HFFc6 (cell line): ENCODE measurements at regions not wholly inside any gene's neighbourhood (a gene's known extent, or its start where the extent isn't known, plus 50 kb on each side); places are given as distances from the start of the nearest gene placed in this dataset.

ENCODE experiments used
- DNase-seq: peaks from one replicate; pipeline ENCODE4 v3.0.0-alpha.2; 2018
- H3K27ac Mint-ChIP-seq: 2 replicates; pipeline ENCODE4 v1.8.0; 2020; ENCODE audit warnings: mild to moderate bottlenecking, mixed read lengths
- H3K27me3 Mint-ChIP-seq: 2 replicates; pipeline ENCODE4 v1.8.0; 2021; ENCODE audit warnings: mild to moderate bottlenecking, moderate library complexity, mixed read lengths; ENCODE audit not compliant: insufficient read depth
- H3K36me3 Mint-ChIP-seq: 2 replicates; pipeline ENCODE4 v1.8.0; 2021; ENCODE audit warnings: low read depth, mixed read lengths
- H3K4me1 Mint-ChIP-seq: 2 replicates; pipeline ENCODE4 v1.8.0; 2020; ENCODE audit warnings: low read depth, mixed read lengths
- H3K4me3 Mint-ChIP-seq: 2 replicates; pipeline ENCODE4 v1.8.0; 2020; ENCODE audit warnings: mild to moderate bottlenecking, moderate library complexity, mixed read lengths
- H3K9me3 Mint-ChIP-seq: 2 replicates; pipeline ENCODE4 v1.8.0; 2020; ENCODE audit warnings: mild to moderate bottlenecking, mixed read lengths
- TF ChIP-seq, protein P1 (sequence below): fragments of 200-600 bp; sonication (generic); IDR thresholded peaks from 2 replicates; pipeline ENCODE4 v1.5.0; 2021; ENCODE audit warnings: antibody characterized with exemption, mild to moderate bottlenecking

DNA sequence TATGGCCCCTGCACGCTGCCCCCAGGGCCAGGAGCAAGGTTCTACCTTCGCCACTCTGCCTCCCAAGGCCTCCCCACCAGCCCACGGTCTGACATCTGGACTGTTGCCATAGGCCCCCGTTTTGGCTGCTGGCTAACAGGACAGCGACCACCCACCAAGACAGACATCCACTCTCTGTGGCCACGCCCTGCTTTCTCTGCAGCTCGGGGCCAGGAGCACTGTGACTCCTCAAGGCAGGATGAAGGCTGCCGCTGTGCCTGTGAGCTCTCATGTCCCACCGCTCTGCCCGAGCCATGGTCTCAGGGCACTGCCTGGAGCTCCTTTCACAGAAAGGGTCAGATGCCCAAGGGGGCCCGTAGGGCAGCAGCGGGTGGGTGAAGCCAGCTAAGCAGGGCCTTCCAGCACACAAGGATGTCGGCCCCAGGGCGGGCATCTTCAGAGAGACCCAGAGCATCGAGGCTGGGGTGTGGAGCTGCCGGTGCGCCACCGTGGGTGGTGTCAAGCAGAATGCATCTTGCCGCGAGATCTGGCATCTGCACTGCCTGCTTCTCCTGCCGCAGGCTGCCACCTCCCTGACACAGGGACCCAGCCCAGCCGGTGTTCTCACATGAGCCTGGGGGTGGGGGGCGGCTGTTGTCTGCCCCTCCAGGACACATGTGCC lies 92.2 kb upstream of the ADAMTS2 start:
- Mint-ChIP-seq H3K27ac (no peak overlapping the region), H3K4me1 (no peaks in the 10 kb centered on the region; the same call in 1 of the 2 replicates), H3K4me3 (no peak overlapping the region), H3K9me3 (peaks cover 11% of the 10 kb centered on the region; the same call in 1 of the 2 replicates), H3K36me3 (no peaks in the 10 kb centered on the region), H3K27me3 (peaks cover 16% of the 10 kb centered on the region)
- TF ChIP-seq, protein P1, sequence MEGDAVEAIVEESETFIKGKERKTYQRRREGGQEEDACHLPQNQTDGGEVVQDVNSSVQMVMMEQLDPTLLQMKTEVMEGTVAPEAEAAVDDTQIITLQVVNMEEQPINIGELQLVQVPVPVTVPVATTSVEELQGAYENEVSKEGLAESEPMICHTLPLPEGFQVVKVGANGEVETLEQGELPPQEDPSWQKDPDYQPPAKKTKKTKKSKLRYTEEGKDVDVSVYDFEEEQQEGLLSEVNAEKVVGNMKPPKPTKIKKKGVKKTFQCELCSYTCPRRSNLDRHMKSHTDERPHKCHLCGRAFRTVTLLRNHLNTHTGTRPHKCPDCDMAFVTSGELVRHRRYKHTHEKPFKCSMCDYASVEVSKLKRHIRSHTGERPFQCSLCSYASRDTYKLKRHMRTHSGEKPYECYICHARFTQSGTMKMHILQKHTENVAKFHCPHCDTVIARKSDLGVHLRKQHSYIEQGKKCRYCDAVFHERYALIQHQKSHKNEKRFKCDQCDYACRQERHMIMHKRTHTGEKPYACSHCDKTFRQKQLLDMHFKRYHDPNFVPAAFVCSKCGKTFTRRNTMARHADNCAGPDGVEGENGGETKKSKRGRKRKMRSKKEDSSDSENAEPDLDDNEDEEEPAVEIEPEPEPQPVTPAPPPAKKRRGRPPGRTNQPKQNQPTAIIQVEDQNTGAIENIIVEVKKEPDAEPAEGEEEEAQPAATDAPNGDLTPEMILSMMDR, result no peak
- no peak for DNase-seq

DNA sequence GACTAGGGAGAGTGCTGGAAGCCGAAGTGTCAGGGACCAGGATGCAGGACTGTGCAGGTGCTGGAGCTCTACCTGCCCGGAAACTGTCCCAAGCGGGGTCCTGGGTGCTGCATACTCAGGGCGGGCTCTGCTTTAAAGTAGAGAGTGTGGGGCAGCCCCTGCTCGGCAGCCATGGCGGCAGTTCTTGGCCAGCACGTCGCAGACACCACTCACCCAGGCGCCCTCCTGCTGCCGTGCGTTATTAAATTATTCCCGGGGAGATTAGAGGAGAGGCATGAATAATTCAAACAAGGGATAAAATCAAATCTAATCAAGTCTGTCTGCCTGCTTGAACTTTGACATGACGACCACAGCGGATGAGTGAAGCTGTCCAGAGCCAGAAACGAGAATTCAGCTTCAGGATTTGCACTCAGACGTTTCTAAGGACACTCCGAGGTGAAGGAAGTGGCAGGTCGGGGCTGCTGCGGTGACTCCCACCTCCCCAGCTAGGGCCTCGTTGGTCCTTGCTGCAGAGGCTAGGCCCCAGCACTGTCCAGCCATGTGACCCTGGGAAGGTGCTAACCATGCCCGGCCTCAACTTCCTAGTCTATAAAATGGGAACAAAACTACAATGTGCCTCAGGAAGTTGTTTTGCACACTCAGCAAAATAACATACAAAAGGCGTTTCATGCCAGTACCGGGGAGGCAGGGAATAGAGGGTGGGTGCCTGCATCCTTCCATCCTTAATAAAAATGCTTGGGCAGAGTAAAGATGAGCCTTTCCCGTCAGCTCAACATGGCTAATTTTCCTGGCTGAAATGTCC lies 91.3 kb upstream of the ADAMTS2 start:
- peaks cover 13% of the 10 kb centered on the region; the same call in 1 of the 2 replicates for H3K9me3 Mint-ChIP-seq
- no peak overlapping the region for H3K4me3 Mint-ChIP-seq
- peaks cover 16% of the 10 kb centered on the region for H3K27me3 Mint-ChIP-seq
- H3K4me1 Mint-ChIP-seq, result no peaks in the 10 kb centered on the region; the same call in 1 of the 2 replicates
- H3K36me3 Mint-ChIP-seq, result no peaks in the 10 kb centered on the region
- no peak overlapping the region for H3K27ac Mint-ChIP-seq
- TF ChIP-seq, protein P1, result no peak
- no peak for DNase-seq

DNA sequence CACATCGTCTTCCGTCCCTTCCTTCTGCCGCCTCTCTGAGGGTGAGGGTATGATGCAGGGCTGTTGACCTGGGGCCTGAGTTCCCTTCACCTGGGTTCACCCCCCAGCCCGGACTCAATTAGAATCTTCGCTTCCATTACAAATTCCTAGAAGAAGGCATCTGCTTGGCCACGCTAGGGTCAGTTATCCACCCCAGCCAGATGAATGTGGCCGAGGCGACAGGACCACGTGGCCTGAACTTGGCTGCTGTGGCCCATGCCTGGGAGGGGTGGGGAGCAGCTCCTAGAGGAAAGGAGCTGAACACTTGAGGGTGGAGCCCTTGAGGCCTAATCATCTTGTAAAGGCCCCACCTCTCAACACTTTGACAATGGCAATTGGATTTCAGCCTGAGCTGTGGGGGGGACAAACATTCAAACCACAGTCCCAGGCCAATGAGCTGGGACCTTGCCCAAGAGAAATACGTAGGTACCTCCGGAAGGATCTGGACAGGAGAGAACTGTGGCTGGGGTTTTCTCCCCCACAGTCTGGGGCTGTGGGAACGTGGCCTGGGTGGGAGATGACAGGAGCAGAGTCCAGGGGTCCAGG lies 90.6 kb upstream of the ADAMTS2 start:
- DNase-seq, result no peak
- Mint-ChIP-seq H3K4me3 (no peak overlapping the region), H3K27ac (no peak overlapping the region), H3K9me3 (peaks cover 13% of the 10 kb centered on the region; the same call in 1 of the 2 replicates), H3K4me1 (no peaks in the 10 kb centered on the region; the same call in 1 of the 2 replicates), H3K27me3 (peaks cover 21% of the 10 kb centered on the region), H3K36me3 (no peaks in the 10 kb centered on the region)
- TF ChIP-seq, protein P1, result no peak

DNA sequence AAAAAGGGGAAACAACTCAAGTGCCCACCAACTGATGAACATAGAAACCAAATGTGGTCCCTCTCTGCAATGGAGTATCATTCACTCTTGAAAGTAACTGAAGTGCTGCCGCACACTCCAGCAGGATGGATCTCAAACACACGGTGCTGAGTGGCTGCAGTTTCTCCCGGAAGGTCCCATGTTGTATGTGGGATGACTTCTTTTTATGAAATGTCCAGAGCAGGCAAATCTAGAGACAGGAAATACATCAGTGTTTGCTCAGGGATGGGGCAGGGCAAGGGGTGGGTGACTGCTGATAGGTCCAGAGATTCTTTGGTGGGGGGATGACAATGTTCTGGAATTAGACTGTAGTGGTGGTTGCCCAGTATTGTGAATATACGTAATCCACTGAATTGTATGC lies 89.9 kb upstream of the ADAMTS2 start:
- TF ChIP-seq, protein P1, result no peak
- Mint-ChIP-seq H3K4me1 (no peaks in the 10 kb centered on the region; the same call in 1 of the 2 replicates), H3K36me3 (no peaks in the 10 kb centered on the region), H3K4me3 (no peak overlapping the region), H3K27ac (no peak overlapping the region), H3K27me3 (peaks cover 19% of the 10 kb centered on the region), H3K9me3 (peaks cover 12% of the 10 kb centered on the region; the same call in 1 of the 2 replicates)
- no peak for DNase-seq

DNA sequence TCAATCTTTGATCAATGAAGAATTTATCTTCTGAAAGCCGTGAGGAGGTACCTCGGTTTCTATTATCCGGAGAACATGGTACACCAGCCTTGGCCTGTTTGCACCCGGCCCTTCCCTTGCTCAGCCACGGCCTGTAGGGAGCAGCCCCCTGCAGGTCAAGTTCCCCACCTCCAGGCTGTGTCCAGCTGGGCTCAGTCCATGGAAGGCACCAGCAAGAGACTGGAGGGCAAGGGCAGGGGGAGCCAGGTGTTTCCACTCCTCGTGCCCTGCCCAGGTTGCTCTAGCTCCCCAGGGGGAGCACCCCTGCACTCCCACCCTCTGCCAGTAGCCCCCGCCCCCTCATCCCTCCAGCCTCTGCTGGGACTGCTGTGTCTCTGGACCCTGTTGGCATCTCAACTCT lies 87.3 kb upstream of the ADAMTS2 start:
- H3K9me3 Mint-ChIP-seq, result peaks cover 9% of the 10 kb centered on the region; the same call in 1 of the 2 replicates
- no peaks in the 10 kb centered on the region; the same call in 1 of the 2 replicates for H3K4me1 Mint-ChIP-seq
- H3K27ac Mint-ChIP-seq, result no peak overlapping the region
- no peaks in the 10 kb centered on the region for H3K36me3 Mint-ChIP-seq
- TF ChIP-seq, protein P1, result no peak
- H3K4me3 Mint-ChIP-seq, result no peak overlapping the region
- no peak for DNase-seq
- peaks cover 21% of the 10 kb centered on the region for H3K27me3 Mint-ChIP-seq
